ENCODE measurements at regions not wholly inside any gene's neighbourhood (a gene's known extent, or its start where the extent isn't known, plus 50 kb on each side); places are given as distances from the start of the nearest gene placed in this dataset.

- TF ChIP-seq, protein P1, sequence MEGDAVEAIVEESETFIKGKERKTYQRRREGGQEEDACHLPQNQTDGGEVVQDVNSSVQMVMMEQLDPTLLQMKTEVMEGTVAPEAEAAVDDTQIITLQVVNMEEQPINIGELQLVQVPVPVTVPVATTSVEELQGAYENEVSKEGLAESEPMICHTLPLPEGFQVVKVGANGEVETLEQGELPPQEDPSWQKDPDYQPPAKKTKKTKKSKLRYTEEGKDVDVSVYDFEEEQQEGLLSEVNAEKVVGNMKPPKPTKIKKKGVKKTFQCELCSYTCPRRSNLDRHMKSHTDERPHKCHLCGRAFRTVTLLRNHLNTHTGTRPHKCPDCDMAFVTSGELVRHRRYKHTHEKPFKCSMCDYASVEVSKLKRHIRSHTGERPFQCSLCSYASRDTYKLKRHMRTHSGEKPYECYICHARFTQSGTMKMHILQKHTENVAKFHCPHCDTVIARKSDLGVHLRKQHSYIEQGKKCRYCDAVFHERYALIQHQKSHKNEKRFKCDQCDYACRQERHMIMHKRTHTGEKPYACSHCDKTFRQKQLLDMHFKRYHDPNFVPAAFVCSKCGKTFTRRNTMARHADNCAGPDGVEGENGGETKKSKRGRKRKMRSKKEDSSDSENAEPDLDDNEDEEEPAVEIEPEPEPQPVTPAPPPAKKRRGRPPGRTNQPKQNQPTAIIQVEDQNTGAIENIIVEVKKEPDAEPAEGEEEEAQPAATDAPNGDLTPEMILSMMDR (IDR thresholded peaks at IDR 0.05): no peak
- TF ChIP-seq ZFX (IDR thresholded peaks at IDR 0.05; ENCODE audit: borderline replicate concordance): no peak
Observed at GRCh38 chr12:46604684-46605083, 221.1 kb downstream of the SLC38A4 start.
